H1 (cell line): ENCODE measurements at regions not wholly inside any gene's neighbourhood (a gene's known extent, or its start where the extent isn't known, plus 50 kb on each side); places are given as distances from the start of the nearest gene placed in this dataset.

Source experiments
- CTCF ChIA-PET: fragments of 300-600 bp; sonication (Branson Sonifier 250); formaldehyde crosslinking; loops from one replicate; lab custom pipeline; 2021; ENCODE audit not compliant: partially characterized antibody; lab: Charles Lee
- POLR2A ChIA-PET: fragments of 300-600 bp; sonication (Branson Sonifier 250); formaldehyde crosslinking; loops from one replicate; lab custom pipeline; 2021; ENCODE audit warnings: inconsistent platforms; ENCODE audit not compliant: partially characterized antibody; lab: Charles Lee
- DNase-seq, 2 experiments: peaks; one replicate each; pipeline versions ENCODE4 v3.0.0 to v3.0.0-alpha.2; 2010 to 2022; ENCODE audit warnings: low spot score in 2 of 2, low read depth in 1 of 2, mixed read lengths in 1 of 2
- FAIRE-seq: peaks from 2 replicates; lab custom pipeline; 2011; peaks lifted over from hg19 to GRCh38; lab: Jason Lieb, UNC
- H2AFZ ChIP-seq: 2 replicates; pipeline ENCODE4 v1.8.1; 2012; ENCODE audit warnings: low read length, inconsistent platforms
- H2AK5ac ChIP-seq: 2 replicates; pipeline ENCODE4 v1.6.1; 2013; ENCODE audit warnings: low read depth, low read length
- H2BK120ac ChIP-seq: replicated peaks from 2 replicates; pipeline ENCODE3; 2013; ENCODE audit warnings: low read depth, low read length, inconsistent platforms
- H2BK12ac ChIP-seq: 2 replicates; pipeline ENCODE4 v1.6.1; 2013; ENCODE audit warnings: low read depth, low read length
- H2BK15ac ChIP-seq: 2 replicates; pipeline ENCODE4 v1.6.1; 2013; ENCODE audit warnings: low read length
- H2BK20ac ChIP-seq: 2 replicates; pipeline ENCODE4 v1.6.1; 2013; ENCODE audit warnings: low read length
- H2BK5ac ChIP-seq: 2 replicates; pipeline ENCODE4 v1.6.1; 2013; ENCODE audit warnings: low read depth, low read length
- H3K14ac ChIP-seq: 2 replicates; pipeline ENCODE4 v1.6.1; 2013; ENCODE audit warnings: inconsistent platforms; ENCODE audit not compliant: insufficient read length
- H3K18ac ChIP-seq: 2 replicates; pipeline ENCODE4 v1.6.1; 2013; ENCODE audit warnings: low read length; ENCODE audit errors: extremely low read depth
- H3K23ac ChIP-seq: 2 replicates; pipeline ENCODE4 v1.6.1; 2013; ENCODE audit warnings: inconsistent platforms; ENCODE audit not compliant: insufficient read length
- H3K23me2 ChIP-seq: 2 replicates; pipeline ENCODE4 v1.6.1; 2013; ENCODE audit warnings: low read depth, low read length
- H3K27ac ChIP-seq: 2 replicates; pipeline ENCODE4 v1.6.1; 2011; ENCODE audit warnings: low read depth, low read length, inconsistent platforms
- H3K27me3 ChIP-seq, 4 experiments: replicated peaks in 1 of 4; 1 replicate in 1 of 4; 2 replicates in 3 of 4; pipeline versions ENCODE4 v1.6.1 to v1.8.1; 2011 to 2013; ENCODE audit warnings: low read length in 3 of 4, mild to moderate bottlenecking in 3 of 4, inconsistent platforms in 2 of 4, mixed read lengths in 2 of 4, moderate library complexity in 1 of 4; ENCODE audit not compliant: control insufficient read depth in 3 of 4, insufficient read depth in 3 of 4; ENCODE audit errors: extremely low read depth in 1 of 4
- H3K36me3 ChIP-seq, 4 experiments: 2 replicates each; pipeline versions ENCODE4 v1.6.1 to v1.8.1; 2011 to 2013; ENCODE audit warnings: mild to moderate bottlenecking in 4 of 4, low read length in 3 of 4, moderate library complexity in 2 of 4, control low read depth in 1 of 4, inconsistent platforms in 1 of 4; ENCODE audit not compliant: insufficient read depth in 4 of 4, control insufficient read depth in 2 of 4
- H3K4ac ChIP-seq: replicated peaks from 2 replicates; pipeline ENCODE3; 2013; ENCODE audit warnings: low read length, low read depth, mixed read lengths, inconsistent platforms; ENCODE audit not compliant: insufficient read length
- H3K4me1 ChIP-seq, 4 experiments: replicated peaks in 1 of 4; 1 replicate in 1 of 4; 2 replicates in 3 of 4; pipeline versions ENCODE4 v1.6.1 to v1.8.1; 2011 to 2013; ENCODE audit warnings: low read length in 3 of 4, inconsistent platforms in 2 of 4, mixed read lengths in 1 of 4; ENCODE audit not compliant: insufficient read depth in 4 of 4, control insufficient read depth in 3 of 4
- H3K4me2 ChIP-seq, 2 experiments: 2 replicates each; pipeline versions ENCODE4 v1.6.1 to v1.8.1; 2011 to 2013; ENCODE audit warnings: low read depth in 2 of 2, low read length in 2 of 2, control low read depth in 1 of 2, inconsistent platforms in 1 of 2, mild to moderate bottlenecking in 1 of 2; ENCODE audit not compliant: insufficient read depth in 1 of 2
- H3K4me3 ChIP-seq, 4 experiments: fragments of 200-600, 300-600 bp in 1 of 4; sonication (generic), shearing (Covaris generic), sonication (Bioruptor Twin) in 1 of 4; 2 replicates each; pipeline versions ENCODE4 v1.5.1 to v1.8.1; 2011 to 2016; ENCODE audit warnings: low read length in 4 of 4, low read depth in 3 of 4, control low read depth in 2 of 4, inconsistent platforms in 2 of 4, mild to moderate bottlenecking in 2 of 4, mixed read lengths in 1 of 4, moderate library complexity in 1 of 4; ENCODE audit not compliant: insufficient read depth in 2 of 4; ENCODE audit errors: extremely low read depth in 1 of 4
- H3K56ac ChIP-seq: replicated peaks from 2 replicates; pipeline ENCODE3; 2013; ENCODE audit warnings: low read depth, mild to moderate bottlenecking, mixed read lengths, low read length, inconsistent platforms; ENCODE audit not compliant: insufficient read length
- H3K79me1 ChIP-seq: 2 replicates; pipeline ENCODE4 v1.6.1; 2013; ENCODE audit warnings: low read depth, low read length, control low read depth
- H3K79me2 ChIP-seq, 2 experiments: 2 replicates each; pipeline versions ENCODE4 v1.6.1 to v1.8.1; 2012 to 2013; ENCODE audit warnings: low read length in 2 of 2, mild to moderate bottlenecking in 2 of 2, inconsistent platforms in 1 of 2; ENCODE audit not compliant: insufficient read depth in 2 of 2, control insufficient read depth in 1 of 2
- H3K9ac ChIP-seq, 4 experiments: replicated peaks in 1 of 4; 1 replicate in 1 of 4; 2 replicates in 3 of 4; pipeline versions ENCODE4 v1.6.1 to v1.8.1; 2011 to 2013; ENCODE audit warnings: low read depth in 3 of 4, low read length in 3 of 4, control low read depth in 2 of 4, mild to moderate bottlenecking in 2 of 4, moderate library complexity in 2 of 4, inconsistent platforms in 1 of 4; ENCODE audit errors: extremely low read depth in 1 of 4
- H3K9me3 ChIP-seq, 2 experiments: 2 replicates each; pipeline versions ENCODE4 v1.6.1 to v1.8.1; 2012 to 2013; ENCODE audit warnings: mild to moderate bottlenecking in 2 of 2, moderate library complexity in 2 of 2, control low read depth in 1 of 2, inconsistent platforms in 1 of 2, low read depth in 1 of 2, low read length in 1 of 2, mixed read lengths in 1 of 2; ENCODE audit not compliant: insufficient read depth in 2 of 2
- H4K20me1 ChIP-seq, 2 experiments: replicated peaks in 1 of 2; 2 replicates each; pipeline versions ENCODE3 to v1.8.1; 2011 to 2013; ENCODE audit warnings: inconsistent platforms in 2 of 2, low read length in 2 of 2, mild to moderate bottlenecking in 1 of 2; ENCODE audit not compliant: insufficient read depth in 2 of 2, control insufficient read depth in 1 of 2
- H4K5ac ChIP-seq: 2 replicates; pipeline ENCODE4 v1.6.1; 2013; ENCODE audit warnings: low read length, low read depth, mixed read lengths, inconsistent platforms; ENCODE audit not compliant: insufficient read length
- H4K8ac ChIP-seq: 2 replicates; pipeline ENCODE4 v1.8.0; 2013; ENCODE audit warnings: mild to moderate bottlenecking, moderate library complexity, low read length, inconsistent platforms; ENCODE audit not compliant: insufficient read depth; ENCODE audit errors: extremely low read depth
- H4K91ac ChIP-seq: replicated peaks from 2 replicates; pipeline ENCODE3; 2013; ENCODE audit warnings: low read length, mixed read lengths, inconsistent platforms; ENCODE audit not compliant: insufficient read length
- BRCA1 ChIP-seq: IDR thresholded peaks from 2 replicates; pipeline ENCODE4 v1.6.1; 2012; ENCODE audit warnings: low read depth, low read length, improper control_type of control experiment
- CBX8 ChIP-seq: fragments of 300-800, 300-1000 bp; sonication (generic); IDR thresholded peaks from 2 replicates; pipeline ENCODE4 v1.7.1; 2016; ENCODE audit warnings: low read depth, low read length, borderline replicate concordance
- JUND ChIP-seq: IDR thresholded peaks from 2 replicates; pipeline ENCODE4 v1.6.1; 2011; ENCODE audit warnings: mild to moderate bottlenecking, improper control_type of control experiment, low read length
- MAX ChIP-seq: IDR thresholded peaks from 2 replicates; pipeline ENCODE4 v1.6.1; 2012; ENCODE audit warnings: inconsistent platforms
- POU5F1 ChIP-seq: IDR thresholded peaks from 2 replicates; pipeline ENCODE4 v1.6.1; 2011; ENCODE audit warnings: low read depth, mild to moderate bottlenecking, low read length, moderate library complexity
- RBBP5 ChIP-seq: IDR thresholded peaks from 2 replicates; pipeline ENCODE4 v1.7.1; 2012; ENCODE audit warnings: low read depth, mild to moderate bottlenecking, inconsistent platforms, low read length, moderate library complexity, borderline replicate concordance
- SAP30 ChIP-seq: fragments of 300-600 bp; sonication (generic); IDR thresholded peaks from 2 replicates; pipeline ENCODE4 v1.7.1; 2012; ENCODE audit warnings: low read length, moderate library complexity, mild to moderate bottlenecking, inconsistent platforms; ENCODE audit not compliant: insufficient read depth, insufficient replicate concordance
- SUZ12 ChIP-seq: fragments of 200-600 bp; sonication (generic); IDR thresholded peaks from 2 replicates; pipeline ENCODE4 v1.6.1; 2012; ENCODE audit warnings: mild to moderate bottlenecking, inconsistent platforms, low read length, moderate library complexity, mixed read lengths
- WGBS, 2 experiments: shearing (Covaris generic) in 1 of 2; methylation state at CpG; one replicate each; pipeline versions ENCODE4 v1.1.6 to v1.1.7; 2013 to 2015; ENCODE audit warnings: low lambda C conversion rate in 2 of 2, mixed read lengths in 2 of 2, inconsistent platforms in 1 of 2, low coverage in 1 of 2, missing lambda C conversion rate in 1 of 2; ENCODE audit not compliant: insufficient replicate concordance in 2 of 2, insufficient coverage in 1 of 2, insufficient read length in 1 of 2; ENCODE audit errors: extremely low coverage in 1 of 2, missing lambda C conversion rate in 1 of 2; 5-methylcytosine and 5-hydroxymethylcytosine counted together

GRCh38 chr4:138542191-138542776 lies 300.1 kb upstream of the SLC7A11 start:
- Histone ChIP-seq H3K4me2 (no peak overlapping the region), H3K27me3 (no peaks in the 10 kb centered on the region)

More at GRCh38 chr4:138542191-138542776, 300.1 kb upstream of the SLC7A11 start:
- POLR2A ChIA-PET, result no interaction called here
- H3K79me1 ChIP-seq, result no peaks in the 10 kb centered on the region
- no peak overlapping the region for H2BK120ac ChIP-seq
- H4K20me1 ChIP-seq, result no peaks in the 10 kb centered on the region
- H2AK5ac ChIP-seq, result no peak overlapping the region
- no peak overlapping the region for H3K23ac ChIP-seq
- WGBS, 2 experiments, result 85% methylated on average over 1 of the region's 1 CpG; no CpG with 5 or more reads in 1 of the 2 experiments
- H3K36me3 ChIP-seq, result no peaks in the 10 kb centered on the region
- H3K18ac ChIP-seq, result no peak overlapping the region
- H3K56ac ChIP-seq, result no peak overlapping the region
- no peak overlapping the region for H2BK5ac ChIP-seq
- no peak for TF ChIP-seq MAX
- TF ChIP-seq SAP30, result no peak
- TF ChIP-seq CBX8, result no peak
- no peak for TF ChIP-seq SUZ12
- TF ChIP-seq JUND, result no peak
- no peak for TF ChIP-seq BRCA1
- no peak for TF ChIP-seq RBBP5
- TF ChIP-seq POU5F1, result no peak
- TF ChIP-seq, all 59 proteins: peak for 0
- Histone ChIP-seq H2BK20ac (no peak overlapping the region), H4K5ac (no peak overlapping the region), H3K9ac (no peak overlapping the region), H3K27ac (no peak overlapping the region), H3K79me2 (no peaks in the 10 kb centered on the region), H3K4me3 (no peak overlapping the region), H3K4me1 (no peaks in the 10 kb centered on the region), H2BK12ac (no peak overlapping the region), H4K91ac (no peak overlapping the region), H3K14ac (no peak overlapping the region), H2AFZ (no peak overlapping the region; the same call in 1 of the 2 replicates), H3K9me3 (no peaks in the 10 kb centered on the region), H2BK15ac (no peak overlapping the region), H4K8ac (no peak overlapping the region), H3K23me2 (no peaks in the 10 kb centered on the region), H3K4ac (no peak overlapping the region)
- FAIRE-seq, result no peak
- CTCF ChIA-PET, result interaction anchor here (0.6 to 2.4 kb wide), 5 partner anchors 13 to 329 kb away, joined by 3 to 6 read pairs (median 4); no protein-coding TSS in a partner anchor
- DNase-seq, result no peak
